H9 (cell line): ENCODE measurements at regions not wholly inside any gene's neighbourhood (a gene's known extent, or its start where the extent isn't known, plus 50 kb on each side); places are given as distances from the start of the nearest gene placed in this dataset.

Source experiments
- DNase-seq: peaks from one replicate; pipeline ENCODE4 v3.0.0-alpha.2; 2017
- H2AFZ ChIP-seq: one replicate; pipeline ENCODE4 v1.6.1; 2013; ENCODE audit warnings: mild to moderate bottlenecking, low read length, control low read depth, moderate library complexity
- H2AK5ac ChIP-seq: 2 replicates; pipeline ENCODE4 v1.6.1; 2013; ENCODE audit warnings: low read length, control low read depth, mixed read lengths; ENCODE audit not compliant: insufficient read length
- H2BK120ac ChIP-seq: one replicate; pipeline ENCODE4 v1.6.1; 2013; ENCODE audit warnings: low read depth, mild to moderate bottlenecking, low read length, control low read depth, inconsistent platforms; ENCODE audit not compliant: poor library complexity, severe bottlenecking
- H2BK12ac ChIP-seq: 2 replicates; pipeline ENCODE4 v1.6.1; 2013; ENCODE audit warnings: low read length, control low read depth, mixed read lengths, low read depth; ENCODE audit not compliant: insufficient read length
- H2BK15ac ChIP-seq: 2 replicates; pipeline ENCODE4 v1.6.1; 2013; ENCODE audit warnings: low read depth, low read length, control low read depth
- H2BK20ac ChIP-seq: one replicate; pipeline ENCODE4 v1.6.1; 2013; ENCODE audit warnings: low read depth, mild to moderate bottlenecking, low read length, control low read depth, inconsistent platforms; ENCODE audit not compliant: poor library complexity, severe bottlenecking
- H2BK5ac ChIP-seq: 2 replicates; pipeline ENCODE4 v1.6.1; 2013; ENCODE audit warnings: low read length, control low read depth, mixed read lengths; ENCODE audit not compliant: insufficient read length
- H3K14ac ChIP-seq: 2 replicates; pipeline ENCODE4 v1.6.1; 2013; ENCODE audit warnings: low read length, control low read depth; ENCODE audit not compliant: insufficient read depth
- H3K18ac ChIP-seq: 2 replicates; pipeline ENCODE4 v1.6.1; 2013; ENCODE audit warnings: low read depth, mild to moderate bottlenecking, mixed read lengths, low read length, control low read depth; ENCODE audit not compliant: insufficient read length
- H3K23ac ChIP-seq: 2 replicates; pipeline ENCODE4 v1.6.1; 2013; ENCODE audit warnings: low read length, control low read depth, mixed read lengths, low read depth; ENCODE audit not compliant: insufficient read length
- H3K23me2 ChIP-seq: 2 replicates; pipeline ENCODE4 v1.6.1; 2013; ENCODE audit warnings: low read depth, mild to moderate bottlenecking, mixed read lengths, low read length, control low read depth; ENCODE audit not compliant: insufficient read length, poor library complexity, severe bottlenecking
- H3K27ac ChIP-seq: 2 replicates; pipeline ENCODE4 v1.5.1; 2013; ENCODE audit warnings: low read length, control low read depth, mixed read lengths, low read depth; ENCODE audit not compliant: insufficient read length
- H3K27me3 ChIP-seq: 2 replicates; pipeline ENCODE4 v1.6.1; 2013; ENCODE audit warnings: low read length, control low read depth, inconsistent platforms; ENCODE audit not compliant: insufficient read depth
- H3K4ac ChIP-seq: 2 replicates; pipeline ENCODE4 v1.6.1; 2013; ENCODE audit warnings: low read depth, mild to moderate bottlenecking, control low read depth, inconsistent platforms, low read length, moderate library complexity
- H3K4me1 ChIP-seq: 2 replicates; pipeline ENCODE4 v1.6.1; 2013; ENCODE audit warnings: low read length, control low read depth, inconsistent platforms; ENCODE audit not compliant: insufficient read depth
- H3K4me2 ChIP-seq: 2 replicates; pipeline ENCODE4 v1.6.1; 2013; ENCODE audit warnings: low read length, control low read depth, mixed read lengths; ENCODE audit not compliant: insufficient read length, insufficient read depth
- H3K56ac ChIP-seq: 2 replicates; pipeline ENCODE4 v1.6.1; 2013; ENCODE audit warnings: low read depth, mild to moderate bottlenecking, mixed read lengths, low read length, control low read depth; ENCODE audit not compliant: insufficient read length
- H3K79me1 ChIP-seq: 2 replicates; pipeline ENCODE4 v1.6.1; 2013; ENCODE audit warnings: low read depth, mild to moderate bottlenecking, moderate library complexity, low read length, control low read depth, inconsistent platforms; ENCODE audit not compliant: insufficient read depth, poor library complexity, severe bottlenecking
- H3K79me2 ChIP-seq: 2 replicates; pipeline ENCODE4 v1.6.1; 2013; ENCODE audit warnings: low read length, control low read depth, inconsistent platforms; ENCODE audit not compliant: insufficient read depth
- H3K9ac ChIP-seq: 2 replicates; pipeline ENCODE4 v1.6.1; 2013; ENCODE audit warnings: low read length, control low read depth, mixed read lengths; ENCODE audit not compliant: insufficient read length; ENCODE audit errors: extremely low read depth
- H3K9me3 ChIP-seq: one replicate; pipeline ENCODE4 v1.6.1; 2013; ENCODE audit warnings: low read depth, low read length, inconsistent platforms; ENCODE audit not compliant: control insufficient read depth
- H3T11ph ChIP-seq: one replicate; pipeline ENCODE4 v1.6.1; 2013; ENCODE audit warnings: mild to moderate bottlenecking, low read length, control low read depth, inconsistent platforms
- H4K20me1 ChIP-seq: one replicate; pipeline ENCODE4 v1.6.1; 2013; ENCODE audit not compliant: control insufficient read depth, insufficient read length, insufficient read depth
- H4K5ac ChIP-seq: 2 replicates; pipeline ENCODE4 v1.6.1; 2013; ENCODE audit warnings: low read depth, mild to moderate bottlenecking, mixed read lengths, low read length, control low read depth; ENCODE audit not compliant: insufficient read length
- H4K8ac ChIP-seq: replicated peaks from 2 replicates; pipeline ENCODE4 v1.6.1; 2013; ENCODE audit warnings: low read length, control low read depth, mixed read lengths, low read depth; ENCODE audit not compliant: insufficient read length
- H4K91ac ChIP-seq: 2 replicates; pipeline ENCODE4 v1.6.1; 2013; ENCODE audit warnings: low read depth, mild to moderate bottlenecking, moderate library complexity, mixed read lengths, low read length, control low read depth; ENCODE audit not compliant: insufficient read length
- H3K27ac Mint-ChIP-seq, 3 experiments: 2 replicates in 2 of 3; 3 replicates in 1 of 3; pipeline ENCODE4 v1.8.0; 2020 to 2021; ENCODE audit warnings: mixed read lengths in 3 of 3, mild to moderate bottlenecking in 1 of 3, moderate library complexity in 1 of 3
- H3K27me3 Mint-ChIP-seq: 2 replicates; pipeline ENCODE4 v1.8.0; 2021; ENCODE audit warnings: low read depth, mild to moderate bottlenecking, moderate library complexity, mixed read lengths
- H3K36me3 Mint-ChIP-seq, 3 experiments: 2 replicates in 2 of 3; 3 replicates in 1 of 3; pipeline ENCODE4 v1.8.0; 2020 to 2021; ENCODE audit warnings: low read depth in 3 of 3, mixed read lengths in 3 of 3; ENCODE audit not compliant: insufficient read depth in 1 of 3
- H3K4me1 Mint-ChIP-seq, 2 experiments: 2 replicates each; pipeline ENCODE4 v1.8.0; 2020; ENCODE audit warnings: mixed read lengths in 2 of 2
- H3K4me3 Mint-ChIP-seq, 2 experiments: 2 replicates in 1 of 2; 3 replicates in 1 of 2; pipeline ENCODE4 v1.8.0; 2020 to 2021; ENCODE audit warnings: mild to moderate bottlenecking in 2 of 2, mixed read lengths in 2 of 2, moderate library complexity in 1 of 2
- H3K9me3 Mint-ChIP-seq, 2 experiments: 2 replicates in 1 of 2; 3 replicates in 1 of 2; pipeline ENCODE4 v1.8.0; 2020; ENCODE audit warnings: mild to moderate bottlenecking in 2 of 2, mixed read lengths in 2 of 2, moderate library complexity in 1 of 2
- WGBS: extraction: QIAGEN DNeasy Blood & Tissue Kit; methylation state at CpG from one replicate; pipeline ENCODE4 v1.1.7; 2013; ENCODE audit warnings: missing lambda C conversion rate, low lambda C conversion rate, mixed read lengths; ENCODE audit not compliant: insufficient read length; ENCODE audit errors: extremely low coverage; 5-methylcytosine and 5-hydroxymethylcytosine counted together
- TF ChIP-seq, protein P1 (sequence below): fragments of 200-600 bp; sonication (generic); conservative IDR thresholded peaks from 3 replicates; pipeline ENCODE4 v1.8.0; 2021; ENCODE audit warnings: antibody characterized with exemption, mild to moderate bottlenecking

DNA sequence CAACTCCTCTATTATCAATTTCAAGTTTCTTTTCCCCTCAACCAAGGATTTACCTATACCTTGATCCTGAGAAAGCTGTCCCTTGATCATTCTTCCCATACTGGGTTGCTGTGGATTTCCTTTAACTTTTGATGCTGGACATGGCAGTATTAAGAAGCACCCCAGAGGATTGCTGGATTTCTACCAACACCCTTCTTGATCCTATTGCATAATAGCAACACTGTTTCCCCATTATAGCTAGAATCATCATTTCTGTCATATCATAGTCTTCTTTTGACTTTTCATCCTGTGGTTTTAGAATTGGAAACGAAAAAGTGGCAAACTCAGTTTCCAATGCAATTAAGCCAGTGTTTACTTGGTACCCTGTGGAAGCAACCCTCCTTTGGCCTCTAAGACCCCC lies 154.9 kb downstream of the ARRDC3 start:
- peaks cover 0 to 5% of the 10 kb centered on the region in 2 experiments for H3K4me1 Mint-ChIP-seq
- WGBS = no CpG with 5 or more reads among the region's 1 CpG
- no peak overlapping the region for H4K5ac ChIP-seq
- TF ChIP-seq, protein P1, sequence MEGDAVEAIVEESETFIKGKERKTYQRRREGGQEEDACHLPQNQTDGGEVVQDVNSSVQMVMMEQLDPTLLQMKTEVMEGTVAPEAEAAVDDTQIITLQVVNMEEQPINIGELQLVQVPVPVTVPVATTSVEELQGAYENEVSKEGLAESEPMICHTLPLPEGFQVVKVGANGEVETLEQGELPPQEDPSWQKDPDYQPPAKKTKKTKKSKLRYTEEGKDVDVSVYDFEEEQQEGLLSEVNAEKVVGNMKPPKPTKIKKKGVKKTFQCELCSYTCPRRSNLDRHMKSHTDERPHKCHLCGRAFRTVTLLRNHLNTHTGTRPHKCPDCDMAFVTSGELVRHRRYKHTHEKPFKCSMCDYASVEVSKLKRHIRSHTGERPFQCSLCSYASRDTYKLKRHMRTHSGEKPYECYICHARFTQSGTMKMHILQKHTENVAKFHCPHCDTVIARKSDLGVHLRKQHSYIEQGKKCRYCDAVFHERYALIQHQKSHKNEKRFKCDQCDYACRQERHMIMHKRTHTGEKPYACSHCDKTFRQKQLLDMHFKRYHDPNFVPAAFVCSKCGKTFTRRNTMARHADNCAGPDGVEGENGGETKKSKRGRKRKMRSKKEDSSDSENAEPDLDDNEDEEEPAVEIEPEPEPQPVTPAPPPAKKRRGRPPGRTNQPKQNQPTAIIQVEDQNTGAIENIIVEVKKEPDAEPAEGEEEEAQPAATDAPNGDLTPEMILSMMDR = no peak
- peaks cover 0 to 16% (median 0%) of the 10 kb centered on the region in 3 experiments; a peak in 3 of 7 replicates for H3K36me3 Mint-ChIP-seq
- H2BK5ac ChIP-seq = no peak overlapping the region
- H2BK12ac ChIP-seq = no peak overlapping the region
- no peak overlapping the region for H2AK5ac ChIP-seq
- peaks cover 6 to 14% of the 10 kb centered on the region in 2 experiments; a peak in 4 of 5 replicates for H3K9me3 Mint-ChIP-seq
- H3K4ac ChIP-seq = no peak overlapping the region
- no peak for DNase-seq
- no peak overlapping the region for H2BK15ac ChIP-seq
- no peak overlapping the region for H2BK20ac ChIP-seq
- H3K79me2 ChIP-seq = no peaks in the 10 kb centered on the region
- no peak overlapping the region for H3K27ac ChIP-seq
- H4K8ac ChIP-seq = no peak overlapping the region
- no peaks in the 10 kb centered on the region for H3K27me3 Mint-ChIP-seq
- no peaks in the 10 kb centered on the region for H4K20me1 ChIP-seq
- H3K9ac ChIP-seq = no peak overlapping the region
- H3K23me2 ChIP-seq = no peaks in the 10 kb centered on the region
- no peak overlapping the region for H4K91ac ChIP-seq
- H3K79me1 ChIP-seq = no peaks in the 10 kb centered on the region
- no peak overlapping the region for H3K18ac ChIP-seq
- no peak overlapping the region for H3K4me3 Mint-ChIP-seq
- H3K23ac ChIP-seq = no peak overlapping the region
- no peak overlapping the region for H3K56ac ChIP-seq
- no peaks in the 10 kb centered on the region for H3K27me3 ChIP-seq
- H3K4me2 ChIP-seq = no peak overlapping the region
- H2AFZ ChIP-seq = no peak overlapping the region
- no peak overlapping the region for H3T11ph ChIP-seq
- H3K14ac ChIP-seq = no peak overlapping the region
- H3K27ac Mint-ChIP-seq = no peak overlapping the region
- H2BK120ac ChIP-seq = no peak overlapping the region
- H3K4me1 ChIP-seq = no peaks in the 10 kb centered on the region
- H3K9me3 ChIP-seq = no peaks in the 10 kb centered on the region
